Eye (tissue), 1 donor: ENCODE measurements at regions not wholly inside any gene's neighbourhood (a gene's known extent, or its start where the extent isn't known, plus 50 kb on each side); places are given as distances from the start of the nearest gene placed in this dataset.

ENCODE experiments used
- DNase-seq: peaks from one replicate; pipeline ENCODE4 v3.0.0-alpha.2; 2015

DNA sequence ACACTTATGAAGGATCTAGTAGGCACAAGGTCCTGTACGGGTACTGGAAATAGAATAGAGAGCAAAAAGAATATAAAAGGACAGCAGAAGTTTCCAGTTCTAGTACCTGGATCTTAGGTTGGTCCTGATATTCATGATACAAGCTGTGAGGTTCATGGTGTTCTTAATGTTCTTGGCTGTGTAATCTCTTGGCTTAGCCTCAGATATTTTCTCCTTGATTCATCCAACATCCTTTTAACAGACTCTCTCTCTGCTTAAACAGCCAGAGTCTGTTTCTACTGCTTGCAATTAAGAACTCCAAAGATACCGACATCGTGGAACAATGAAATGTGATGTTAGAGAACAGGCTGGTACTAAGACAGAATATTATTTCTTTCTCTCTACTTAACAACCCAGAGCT lies 49.9 kb downstream of the CNTN3 start:
- no peak for DNase-seq

DNA sequence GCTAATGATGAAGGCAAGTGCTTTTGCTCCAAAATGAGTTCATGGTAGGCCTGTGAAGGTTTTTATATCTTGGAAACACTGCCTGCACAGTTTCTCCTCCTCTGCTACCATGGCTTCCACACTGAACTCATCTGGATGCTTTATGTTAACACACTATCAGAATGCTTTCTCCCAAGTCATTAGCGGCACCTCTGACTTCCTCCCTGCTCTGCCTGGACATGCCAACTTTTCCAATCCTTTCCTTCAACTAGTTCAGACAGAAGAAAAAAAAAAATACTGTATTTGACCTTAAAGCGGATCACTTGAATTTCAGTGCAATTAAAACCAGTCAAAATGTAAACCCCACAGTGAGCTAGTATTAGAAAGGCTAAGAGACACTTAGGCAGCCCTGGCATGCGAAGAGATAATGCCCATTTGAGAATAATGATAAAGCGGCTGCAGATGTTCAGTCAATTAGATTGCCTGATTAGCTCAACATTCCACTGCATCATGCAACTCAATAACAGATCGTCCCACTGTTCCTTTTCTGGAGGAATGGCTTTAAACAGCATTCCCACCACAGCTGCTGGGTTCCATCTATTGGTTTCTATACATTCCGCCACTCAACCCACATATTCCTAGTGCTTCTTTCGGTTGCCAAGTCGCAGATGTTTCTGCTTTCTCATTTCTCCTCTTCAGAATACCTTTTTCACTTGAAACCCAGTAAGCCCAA lies 51.7 kb downstream of the CNTN3 start:
- peak; percentile 42 for DNase-seq

DNA sequence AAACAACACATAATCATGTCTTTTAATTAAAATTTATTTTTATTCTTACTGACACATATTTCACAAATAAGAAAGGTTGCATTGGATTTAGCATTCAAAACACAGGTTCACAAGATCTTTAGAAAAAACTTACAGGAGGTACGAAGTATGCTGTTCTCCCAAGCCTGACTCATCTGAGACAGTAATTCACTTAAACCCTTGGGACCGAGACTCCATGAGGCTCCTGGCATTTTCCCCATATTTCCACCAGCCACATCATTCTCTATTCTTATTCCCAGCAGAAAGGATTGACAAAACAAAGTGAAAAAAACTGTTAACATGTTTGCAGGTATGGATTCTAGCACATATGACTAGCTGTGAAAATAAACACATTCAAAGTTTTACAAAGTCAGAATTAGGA lies 52.6 kb downstream of the CNTN3 start:
- DNase-seq: no peak

- peak; percentile 72 for DNase-seq
These were observed 55.2 kb downstream of the CNTN3 start for GRCh38 chr3:74559261-74559660.

DNA sequence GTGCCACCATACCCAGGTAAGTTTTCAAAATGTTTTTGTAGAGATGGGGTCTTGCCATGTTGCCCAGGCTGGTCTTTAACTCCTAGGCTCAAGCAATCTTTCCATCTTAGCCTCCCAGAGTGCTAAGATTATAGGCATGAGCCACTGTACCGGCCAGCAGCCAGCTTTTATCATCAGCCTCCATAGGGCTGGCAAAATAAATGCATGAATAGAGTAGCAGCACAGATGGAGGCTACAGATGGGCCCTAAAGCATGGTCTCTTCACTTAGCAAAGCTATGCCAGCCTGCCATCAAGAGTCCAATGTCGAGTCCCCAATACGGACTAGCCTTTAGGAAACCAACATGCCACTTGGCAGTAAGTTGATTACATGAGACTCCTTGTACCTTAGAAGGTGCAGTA lies 63.8 kb downstream of the CNTN3 start:
- no peak for DNase-seq

- no peak for DNase-seq
These were observed 68.0 kb downstream of the CNTN3 start for GRCh38 chr3:74546426-74546825.

DNA sequence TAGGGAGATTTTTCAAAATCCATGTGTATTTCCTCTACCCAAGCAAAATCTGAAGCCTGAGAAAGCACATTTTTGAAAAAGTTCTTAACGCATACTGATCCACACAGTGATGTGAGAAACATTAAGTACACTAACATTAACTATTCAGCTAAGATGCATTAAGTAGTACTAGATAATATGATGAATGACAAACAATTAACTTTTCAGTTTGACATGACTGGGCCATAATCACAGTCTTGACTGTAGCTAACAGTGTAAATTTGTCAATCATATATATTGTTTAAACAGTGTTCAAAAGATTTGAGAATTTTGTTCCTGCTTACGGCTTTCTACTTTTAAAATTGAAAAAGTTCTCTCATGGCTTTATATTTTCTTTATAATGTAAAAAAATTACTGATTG lies 72.0 kb downstream of the CNTN3 start:
- no peak for DNase-seq

- DNase-seq: peak; percentile 28
These were observed 74.6 kb downstream of the CNTN3 start for GRCh38 chr3:74539876-74540275.

GRCh38 chr3:74538669-74539068 lies 75.8 kb downstream of the CNTN3 start:
- no peak for DNase-seq

- no peak for DNase-seq
These were observed 76.6 kb downstream of the CNTN3 start for GRCh38 chr3:74537857-74538256.

DNA sequence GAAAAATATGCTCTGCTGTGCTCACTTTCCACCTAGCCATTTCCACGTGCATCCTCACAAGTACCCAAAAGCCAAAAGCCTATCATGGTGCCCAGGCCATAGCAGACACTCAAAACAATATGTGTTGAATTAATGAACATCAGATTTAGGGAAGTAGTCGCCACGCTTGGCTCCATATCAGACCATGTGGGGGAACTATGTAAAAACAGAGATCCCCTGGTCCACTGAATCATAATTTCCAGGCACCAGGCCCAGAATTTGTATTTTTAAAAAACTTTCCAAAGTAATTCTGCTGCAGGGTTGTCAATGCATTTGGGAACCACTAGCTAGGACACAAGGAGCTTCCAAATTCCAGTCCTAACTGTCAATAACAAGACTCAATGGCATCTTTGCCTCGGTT lies 77.3 kb downstream of the CNTN3 start:
- peak; percentile 72 for DNase-seq

- DNase-seq: no peak
These were observed 79.2 kb downstream of the CNTN3 start for GRCh38 chr3:74535281-74535680.

GRCh38 chr3:74534611-74535010 lies 79.8 kb downstream of the CNTN3 start:
- no peak for DNase-seq

- no peak for DNase-seq
These were observed 82.0 kb downstream of the CNTN3 start for GRCh38 chr3:74532446-74532845.

- DNase-seq: no peak
These were observed 83.0 kb downstream of the CNTN3 start for GRCh38 chr3:74531491-74531890.

DNA sequence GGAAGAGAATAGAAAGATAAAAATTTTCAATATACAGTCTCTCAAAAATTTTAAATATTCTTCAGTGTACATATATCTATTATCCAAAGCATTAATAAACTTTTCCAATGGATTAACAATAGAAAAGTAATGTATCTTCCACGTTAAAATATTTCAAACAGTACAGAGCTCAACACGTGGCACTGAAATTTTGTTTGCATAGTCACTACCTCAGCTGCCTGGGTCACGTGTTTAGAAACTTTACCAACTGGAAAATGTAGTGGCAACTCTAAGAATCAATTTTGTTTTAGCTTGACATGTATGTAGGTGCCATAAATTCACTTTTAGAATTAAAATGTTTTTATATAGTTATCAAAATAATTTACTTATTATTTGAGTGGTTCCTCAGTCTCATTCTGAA lies 85.3 kb downstream of the CNTN3 start:
- DNase-seq: no peak

GRCh38 chr3:74527566-74527965 lies 86.9 kb downstream of the CNTN3 start:
- DNase-seq: no peak

DNA sequence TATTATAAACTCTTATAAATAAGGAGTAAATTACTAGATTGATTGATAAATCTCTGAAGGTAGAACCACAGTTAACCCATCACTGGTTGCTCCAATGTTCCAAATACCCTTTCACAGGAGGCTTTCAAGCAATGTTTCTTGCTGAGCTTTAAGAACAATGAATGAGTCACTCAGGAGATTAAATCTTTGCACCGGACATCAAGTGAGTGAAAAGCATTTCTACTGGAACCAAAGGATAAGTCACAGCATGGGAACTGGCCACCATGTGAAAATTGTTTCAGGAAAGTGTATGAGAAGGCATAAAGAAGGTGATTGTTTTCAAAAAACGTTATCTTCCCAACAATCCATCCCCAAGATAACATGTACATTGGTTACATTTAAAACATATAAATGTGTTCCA lies 90.6 kb downstream of the CNTN3 start:
- no peak for DNase-seq

- DNase-seq: peak; percentile 23
These were observed 93.6 kb downstream of the CNTN3 start for GRCh38 chr3:74520895-74521294.

DNA sequence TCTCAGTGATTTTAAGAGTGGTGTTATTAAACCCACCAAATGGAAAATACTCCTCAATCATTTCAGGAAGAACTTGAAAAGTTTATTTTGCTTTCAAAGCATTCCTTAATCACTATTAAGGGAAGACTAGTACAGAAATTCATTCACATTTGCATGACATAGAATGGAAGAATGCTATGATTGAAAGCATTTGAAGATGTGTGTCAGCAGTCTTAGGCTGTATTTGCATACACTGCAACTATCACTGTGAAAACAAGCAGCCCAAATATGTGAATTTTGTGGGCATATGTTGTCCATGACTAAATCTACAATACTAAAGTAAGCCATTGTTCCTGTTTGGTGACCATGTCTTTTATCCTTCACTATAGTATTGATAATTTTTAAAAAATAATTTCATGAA lies 95.8 kb downstream of the CNTN3 start:
- DNase-seq: no peak

- DNase-seq: no peak
These were observed 98.4 kb downstream of the CNTN3 start for GRCh38 chr3:74516019-74516418.

GRCh38 chr3:74515451-74515850 lies 99.0 kb downstream of the CNTN3 start:
- DNase-seq: no peak

DNA sequence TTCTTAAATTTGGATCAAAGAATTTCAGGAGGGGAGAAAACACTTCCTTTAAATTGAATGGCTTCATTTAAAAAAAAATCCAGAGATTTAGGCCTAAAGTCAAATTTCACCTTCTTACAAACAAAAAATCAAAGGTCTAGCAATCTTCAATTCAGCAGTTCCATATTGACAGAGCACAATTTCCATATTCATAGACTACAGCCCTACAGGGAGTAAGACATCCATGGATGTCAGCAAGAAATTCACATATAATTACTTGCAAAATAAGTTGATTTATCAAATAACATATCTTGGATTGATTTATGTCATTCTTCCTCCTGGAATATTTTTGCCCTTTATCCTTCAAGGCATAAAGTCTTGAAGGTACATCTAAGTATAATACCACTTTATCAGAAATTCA lies 103.4 kb downstream of the CNTN3 start:
- no peak for DNase-seq

DNA sequence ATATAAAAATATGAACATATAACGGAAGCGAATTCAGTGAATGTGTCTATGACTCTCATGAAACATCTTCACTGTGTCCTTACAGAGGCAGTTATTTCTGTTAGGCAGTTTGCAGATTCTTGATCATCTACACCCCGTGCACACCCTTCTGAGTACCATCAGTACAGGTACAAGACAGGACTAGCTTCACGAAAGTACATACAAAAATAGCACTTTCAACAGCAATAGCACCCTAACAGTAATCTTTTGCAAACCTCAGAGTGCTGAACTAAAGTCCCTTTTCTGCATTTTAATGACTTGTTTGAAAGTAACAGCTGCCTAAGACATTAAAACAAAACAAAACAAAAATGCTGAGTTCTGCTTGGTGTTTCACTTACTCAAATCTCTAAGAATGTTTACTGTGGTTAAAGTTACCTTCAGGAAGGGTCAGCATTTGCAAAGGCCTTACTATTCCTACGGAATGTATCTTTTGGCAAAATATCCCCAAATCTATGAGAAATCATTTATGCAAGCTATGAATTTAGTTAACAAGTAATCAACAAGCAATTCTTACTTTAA lies 104.1 kb downstream of the CNTN3 start:
- no peak for DNase-seq

DNA sequence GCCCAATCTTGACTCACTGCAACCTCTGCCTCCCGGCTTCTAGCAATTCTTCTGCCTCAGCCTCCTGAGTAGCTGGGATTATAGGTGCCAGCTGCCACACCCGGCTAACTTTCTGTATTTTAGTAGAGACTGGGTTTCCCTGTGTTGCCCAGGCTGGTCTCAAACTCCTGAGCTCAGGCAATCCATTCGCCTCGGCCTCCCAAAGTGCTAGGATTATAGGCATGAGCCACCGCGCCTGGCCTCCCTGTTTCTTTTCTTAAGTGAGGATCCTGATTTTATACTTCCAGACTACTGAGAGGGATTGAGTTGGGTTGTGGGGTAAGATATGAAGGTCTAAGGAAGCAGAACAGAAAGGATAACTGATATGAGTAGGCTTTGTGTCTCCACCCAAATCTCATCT lies 106.8 kb downstream of the CNTN3 start:
- no peak for DNase-seq
